ENCODE measurements at regions not wholly inside any gene's neighbourhood (a gene's known extent, or its start where the extent isn't known, plus 50 kb on each side); places are given as distances from the start of the nearest gene placed in this dataset.

DNA sequence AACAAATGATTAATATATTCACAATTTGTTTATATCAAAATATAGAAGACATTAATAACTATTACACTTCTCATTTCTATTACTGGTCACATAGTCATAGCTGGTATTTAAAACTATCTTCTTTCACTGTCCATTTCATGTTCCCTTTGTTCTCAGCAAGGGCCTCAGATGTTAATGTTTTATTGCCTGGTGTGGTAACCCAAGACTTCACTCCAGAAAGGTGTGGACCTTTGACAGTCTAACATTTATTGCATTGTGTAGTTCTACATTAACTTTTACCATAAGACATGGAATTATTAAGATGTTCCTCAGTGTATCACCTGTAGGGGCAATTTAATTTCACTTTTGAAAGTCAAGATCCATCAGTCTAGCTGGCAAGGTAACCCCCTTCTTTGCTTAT, 691.3 kb downstream of the SQOR start:
- no peak overlapping the region for H3K27ac ChIP-seq
- no peak for DNase-seq
- H3K9me3 ChIP-seq: no peaks in the 10 kb centered on the region
- H3K27me3 ChIP-seq: no peaks in the 10 kb centered on the region
- H3K36me3 ChIP-seq: no peaks in the 10 kb centered on the region
- TF ChIP-seq, protein P1, sequence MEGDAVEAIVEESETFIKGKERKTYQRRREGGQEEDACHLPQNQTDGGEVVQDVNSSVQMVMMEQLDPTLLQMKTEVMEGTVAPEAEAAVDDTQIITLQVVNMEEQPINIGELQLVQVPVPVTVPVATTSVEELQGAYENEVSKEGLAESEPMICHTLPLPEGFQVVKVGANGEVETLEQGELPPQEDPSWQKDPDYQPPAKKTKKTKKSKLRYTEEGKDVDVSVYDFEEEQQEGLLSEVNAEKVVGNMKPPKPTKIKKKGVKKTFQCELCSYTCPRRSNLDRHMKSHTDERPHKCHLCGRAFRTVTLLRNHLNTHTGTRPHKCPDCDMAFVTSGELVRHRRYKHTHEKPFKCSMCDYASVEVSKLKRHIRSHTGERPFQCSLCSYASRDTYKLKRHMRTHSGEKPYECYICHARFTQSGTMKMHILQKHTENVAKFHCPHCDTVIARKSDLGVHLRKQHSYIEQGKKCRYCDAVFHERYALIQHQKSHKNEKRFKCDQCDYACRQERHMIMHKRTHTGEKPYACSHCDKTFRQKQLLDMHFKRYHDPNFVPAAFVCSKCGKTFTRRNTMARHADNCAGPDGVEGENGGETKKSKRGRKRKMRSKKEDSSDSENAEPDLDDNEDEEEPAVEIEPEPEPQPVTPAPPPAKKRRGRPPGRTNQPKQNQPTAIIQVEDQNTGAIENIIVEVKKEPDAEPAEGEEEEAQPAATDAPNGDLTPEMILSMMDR (IDR thresholded peaks at IDR 0.05): no peak
- TF ChIP-seq POLR2A (IDR thresholded peaks at IDR 0.05): no peak
- no peaks in the 10 kb centered on the region for H3K4me1 ChIP-seq
- intact Hi-C loops (cut with DNase I): no loop called here
- no peak overlapping the region for H3K4me3 ChIP-seq

DNA sequence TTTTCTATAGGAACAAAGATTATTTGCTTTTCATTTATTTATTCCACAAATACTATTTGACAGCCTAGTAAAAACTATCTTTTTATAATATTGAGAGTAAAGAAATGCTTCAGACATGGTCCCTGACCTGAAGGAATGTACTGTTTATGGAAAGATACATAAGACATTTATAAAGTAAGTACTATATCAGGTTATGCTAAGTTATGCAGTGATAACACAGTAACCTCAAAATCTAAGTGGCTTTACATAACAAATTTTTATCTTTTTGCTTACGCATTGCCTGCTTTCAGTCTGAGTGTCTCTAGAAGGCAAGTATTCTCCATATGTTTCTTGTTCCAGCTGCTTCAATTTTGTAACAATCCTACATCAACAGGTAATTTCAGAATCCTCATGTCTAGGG, 694.0 kb downstream of the SQOR start:
- Histone ChIP-seq H3K4me3 (no peak overlapping the region), H3K4me1 (no peaks in the 10 kb centered on the region), H3K36me3 (no peaks in the 10 kb centered on the region), H3K9me3 (no peaks in the 10 kb centered on the region), H3K27me3 (no peaks in the 10 kb centered on the region), H3K27ac (no peak overlapping the region)
- intact Hi-C loops (cut with DNase I): no loop called here
- 74 to 79% methylated on average over 1 of the region's 1 CpG for WGBS, 2 donors
- no peak for DNase-seq
- TF ChIP-seq, protein P1 (IDR thresholded peaks at IDR 0.05): no peak

DNA sequence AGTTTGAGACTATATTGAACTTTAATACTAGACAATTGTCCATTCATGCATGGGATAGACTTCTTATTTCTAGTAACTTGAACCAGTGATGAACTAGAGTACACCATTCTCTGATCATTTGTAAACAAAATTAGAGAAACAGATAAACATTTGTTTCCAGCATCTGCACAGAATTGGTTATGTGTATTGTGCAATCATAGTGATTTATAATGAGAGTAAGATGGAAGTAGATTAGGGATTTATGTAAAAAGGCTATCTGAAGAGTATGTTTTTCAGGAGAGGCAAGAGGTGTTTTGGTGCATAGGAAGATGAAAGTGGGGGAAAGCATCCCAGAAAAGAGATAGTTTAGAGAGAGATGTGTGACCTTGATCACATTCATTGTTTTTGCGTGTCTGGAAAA, 695.0 kb downstream of the SQOR start:
- 71 to 75% methylated on average over 1 of the region's 1 CpG for WGBS, 2 donors
- Histone ChIP-seq H3K4me1 (no peaks in the 10 kb centered on the region), H3K4me3 (no peak overlapping the region), H3K36me3 (no peaks in the 10 kb centered on the region), H3K9me3 (no peaks in the 10 kb centered on the region), H3K27me3 (no peaks in the 10 kb centered on the region), H3K27ac (no peak overlapping the region)
- TF ChIP-seq, protein P1 (IDR thresholded peaks at IDR 0.05): no peak
- TF ChIP-seq POLR2A (IDR thresholded peaks at IDR 0.05): no peak
- intact Hi-C loops (cut with DNase I): no loop called here
- DNase-seq: no peak

DNA sequence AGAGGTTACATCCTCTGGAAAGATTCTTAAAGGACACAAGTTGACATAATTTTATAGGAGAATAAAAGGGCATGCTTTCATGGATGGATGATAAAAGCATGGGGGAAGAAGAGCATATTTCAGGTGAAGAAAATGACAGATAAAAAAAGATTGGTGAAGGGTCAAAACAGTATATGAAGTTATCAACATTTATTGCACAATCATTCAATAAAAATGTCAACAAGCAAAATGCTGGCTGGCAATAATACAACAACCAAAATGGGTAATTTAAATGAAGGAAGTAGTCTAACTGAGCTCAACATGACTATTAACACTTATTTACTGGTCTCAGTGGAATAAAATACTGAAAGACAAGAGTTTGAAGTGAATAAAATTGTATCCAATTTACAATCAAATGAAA, 696.7 kb downstream of the SQOR start:
- DNase-seq: no peak

DNA sequence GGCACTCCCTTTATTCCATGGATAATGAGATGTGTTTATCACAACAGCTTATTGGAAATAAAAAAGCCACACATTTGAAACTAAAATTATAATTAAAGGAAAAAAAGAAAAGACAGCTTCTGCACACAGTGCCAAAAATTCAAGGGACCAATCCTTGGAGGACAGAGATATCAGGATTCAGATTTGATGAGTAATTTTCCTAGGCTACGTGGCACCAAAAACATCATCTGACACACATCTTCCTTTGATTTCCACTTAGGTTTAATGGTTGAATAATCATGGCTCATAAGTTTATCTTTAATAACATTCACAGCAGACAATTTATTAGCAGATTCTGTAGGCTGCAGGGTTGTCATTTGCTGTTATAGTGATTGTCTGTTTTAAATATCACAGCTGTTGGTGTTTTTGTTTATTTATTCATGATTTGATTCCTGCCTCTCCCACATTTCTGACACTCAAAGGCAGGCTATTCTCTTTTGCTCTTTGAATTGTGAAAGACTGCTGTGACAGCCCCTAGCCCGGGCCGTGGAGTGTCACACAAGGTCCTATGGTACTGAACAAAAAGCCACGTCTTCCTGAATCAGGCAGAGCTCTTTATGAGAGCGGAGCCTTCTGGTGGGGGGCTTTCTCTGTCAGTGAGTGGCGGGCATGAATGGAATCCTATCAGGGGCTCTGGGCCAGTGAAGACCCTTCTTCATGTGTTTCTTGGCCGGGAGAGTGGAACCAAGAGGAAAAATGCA, 708.5 kb downstream of the SQOR start:
- Histone ChIP-seq H3K36me3 (no peaks in the 10 kb centered on the region), H3K27me3 (no peaks in the 10 kb centered on the region), H3K9me3 (no peaks in the 10 kb centered on the region), H3K27ac (no peak overlapping the region), H3K4me1 (no peaks in the 10 kb centered on the region), H3K4me3 (no peak overlapping the region)
- intact Hi-C loops (cut with DNase I): no loop called here
- WGBS, 2 donors: 58 to 68% methylated on average over 1 to 6 of the region's 7 CpGs
- DNase-seq: no peak
- TF ChIP-seq POLR2A (IDR thresholded peaks at IDR 0.05): no peak
- TF ChIP-seq, protein P1 (IDR thresholded peaks at IDR 0.05): no peak

More for the DNA sequence above, 696.7 kb downstream of the SQOR start:
- Histone ChIP-seq H3K9me3 (no peaks in the 10 kb centered on the region), H3K36me3 (no peaks in the 10 kb centered on the region), H3K27me3 (no peaks in the 10 kb centered on the region), H3K4me1 (no peaks in the 10 kb centered on the region), H3K4me3 (no peak overlapping the region), H3K27ac (no peak overlapping the region)
- TF ChIP-seq POLR2A (IDR thresholded peaks at IDR 0.05): no peak
- TF ChIP-seq, protein P1 (IDR thresholded peaks at IDR 0.05): no peak
- intact Hi-C loops (cut with DNase I): no loop called here

Data from esophagus squamous epithelium (tissue), 5 donors.